Epithelial cell of esophagus (primary cell): ENCODE measurements at regions not wholly inside any gene's neighbourhood (a gene's known extent, or its start where the extent isn't known, plus 50 kb on each side); places are given as distances from the start of the nearest gene placed in this dataset.

Experiments used
- DNase-seq: peaks from one replicate; pipeline ENCODE4 v3.0.0; 2010; ENCODE audit warnings: low read depth
- H3K4me3 ChIP-seq: 2 replicates; pipeline ENCODE4 v1.5.1; 2011; ENCODE audit warnings: mild to moderate bottlenecking, low read length, control low read depth
- CTCF ChIP-seq: IDR thresholded peaks from 2 replicates; pipeline ENCODE4 v1.5.1; 2011; ENCODE audit warnings: low read depth, mild to moderate bottlenecking, low read length, control low read depth, inconsistent platforms; ENCODE audit not compliant: insufficient read depth; ENCODE audit errors: missing control alignments

GRCh38 chr10:113988535-113988934 is 55.1 kb upstream of the ADRB1 start:
- TF ChIP-seq CTCF: no peak
- no peak for DNase-seq
- H3K4me3 ChIP-seq: no peak overlapping the region

- H3K4me3 ChIP-seq: no peak overlapping the region
- no peak for TF ChIP-seq CTCF
- no peak for DNase-seq
Measured at GRCh38 chr10:113991091-113991860, 52.4 kb upstream of the ADRB1 start.

DNA sequence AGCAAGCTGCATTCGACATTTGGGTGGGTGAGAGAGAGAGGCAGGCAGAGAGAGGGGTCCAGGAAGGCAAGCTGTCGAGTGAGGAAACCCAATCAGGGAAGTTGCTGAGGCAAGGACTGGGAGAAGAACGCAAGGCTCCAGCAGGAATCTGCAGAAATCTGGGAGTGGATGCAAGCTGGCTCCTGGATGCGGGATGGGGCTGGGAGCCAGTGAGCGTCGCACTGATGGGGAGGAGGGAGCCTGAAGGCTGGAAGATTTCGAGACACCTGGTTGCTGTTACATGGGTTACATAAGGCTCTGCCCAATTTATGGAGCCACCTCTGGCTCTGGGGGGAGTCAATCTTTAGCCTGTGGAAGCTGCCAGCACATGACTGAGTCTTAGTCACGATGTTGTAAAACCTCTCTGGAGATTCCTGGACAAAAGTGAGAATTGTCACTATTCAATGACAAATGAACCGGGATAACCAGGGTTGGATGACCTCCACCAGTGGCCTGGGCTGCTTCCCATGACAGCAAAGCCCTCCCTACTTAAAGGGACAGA is 51.1 kb upstream of the ADRB1 start:
- no peak for TF ChIP-seq CTCF
- DNase-seq: no peak
- no peak overlapping the region for H3K4me3 ChIP-seq

- no peak for DNase-seq
- TF ChIP-seq CTCF: no peak
- H3K4me3 ChIP-seq: no peak overlapping the region
Measured at GRCh38 chr10:113993489-113993991, 50.1 kb upstream of the ADRB1 start.
